ENCODE measurements at regions not wholly inside any gene's neighbourhood (a gene's known extent, or its start where the extent isn't known, plus 50 kb on each side); places are given as distances from the start of the nearest gene placed in this dataset.

DNA sequence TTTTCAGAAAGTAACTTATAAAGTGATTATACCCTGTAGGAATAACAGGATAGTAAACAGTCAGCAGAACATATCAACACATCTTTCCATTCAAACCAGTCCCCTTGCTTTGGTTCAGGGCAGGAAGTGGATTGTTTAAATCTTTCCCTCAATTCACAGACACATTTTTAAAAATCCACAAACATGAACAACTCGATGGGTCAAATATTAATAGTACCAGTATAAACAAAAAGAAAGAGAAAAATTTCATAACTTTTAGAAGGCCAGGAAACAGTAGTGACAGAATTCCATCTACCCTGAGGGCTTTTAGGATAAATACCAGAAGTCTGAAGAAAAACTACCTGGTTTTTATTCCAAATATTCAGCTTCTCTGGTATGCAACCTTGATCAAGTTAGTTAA lies 1072.8 kb upstream of the PABPC4L start:
- TF ChIP-seq, protein P1, sequence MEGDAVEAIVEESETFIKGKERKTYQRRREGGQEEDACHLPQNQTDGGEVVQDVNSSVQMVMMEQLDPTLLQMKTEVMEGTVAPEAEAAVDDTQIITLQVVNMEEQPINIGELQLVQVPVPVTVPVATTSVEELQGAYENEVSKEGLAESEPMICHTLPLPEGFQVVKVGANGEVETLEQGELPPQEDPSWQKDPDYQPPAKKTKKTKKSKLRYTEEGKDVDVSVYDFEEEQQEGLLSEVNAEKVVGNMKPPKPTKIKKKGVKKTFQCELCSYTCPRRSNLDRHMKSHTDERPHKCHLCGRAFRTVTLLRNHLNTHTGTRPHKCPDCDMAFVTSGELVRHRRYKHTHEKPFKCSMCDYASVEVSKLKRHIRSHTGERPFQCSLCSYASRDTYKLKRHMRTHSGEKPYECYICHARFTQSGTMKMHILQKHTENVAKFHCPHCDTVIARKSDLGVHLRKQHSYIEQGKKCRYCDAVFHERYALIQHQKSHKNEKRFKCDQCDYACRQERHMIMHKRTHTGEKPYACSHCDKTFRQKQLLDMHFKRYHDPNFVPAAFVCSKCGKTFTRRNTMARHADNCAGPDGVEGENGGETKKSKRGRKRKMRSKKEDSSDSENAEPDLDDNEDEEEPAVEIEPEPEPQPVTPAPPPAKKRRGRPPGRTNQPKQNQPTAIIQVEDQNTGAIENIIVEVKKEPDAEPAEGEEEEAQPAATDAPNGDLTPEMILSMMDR (IDR thresholded peaks at IDR 0.05), result no peak
- TF ChIP-seq POLR2A (IDR thresholded peaks at IDR 0.05), result no peak
